CD4-positive, alpha-beta T cell (primary cell): ENCODE measurements at regions not wholly inside any gene's neighbourhood (a gene's known extent, or its start where the extent isn't known, plus 50 kb on each side); places are given as distances from the start of the nearest gene placed in this dataset.

Experiments used
- ATAC-seq: fragments of 200-7000 bp; cut with Tn5 transposase; one replicate; pipeline ENCODE4 v1.10.0; 2022; ENCODE audit warnings: mild to moderate bottlenecking; ENCODE audit not compliant: poor library complexity
- CTCF ChIA-PET: fragments of 350-600 bp; sonication (Branson Sonifier 250); formaldehyde crosslinking; loops from one replicate; lab custom pipeline; 2021; ENCODE audit warnings: antibody characterized with exemption, inconsistent platforms; lab: Charles Lee
- POLR2A ChIA-PET: fragments of 350-600 bp; sonication (Branson Sonifier 250); formaldehyde crosslinking; loops from one replicate; lab custom pipeline; 2021; ENCODE audit warnings: antibody characterized with exemption, inconsistent platforms; lab: Charles Lee
- DNase-seq, 14 experiments: peaks; one replicate each; pipeline ENCODE4 v3.0.0-alpha.2; 2013 to 2020; ENCODE audit warnings: mixed read lengths in 2 of 14
- H3K27ac ChIP-seq, 2 donors: one replicate each; pipeline versions ENCODE4 v1.5.1 to v1.7.0; 2013; ENCODE audit warnings: low read length in 2 of 2, low read depth in 1 of 2, mild to moderate bottlenecking in 1 of 2
- H3K27me3 ChIP-seq, 2 experiments: 1 replicate in 1 of 2; 2 replicates in 1 of 2; pipeline versions ENCODE4 v1.6.1 to v1.7.0; 2013; ENCODE audit warnings: low read length in 2 of 2, control low read depth in 1 of 2, mild to moderate bottlenecking in 1 of 2, moderate library complexity in 1 of 2; ENCODE audit not compliant: insufficient read depth in 2 of 2, control insufficient read depth in 1 of 2
- H3K36me3 ChIP-seq: one replicate; pipeline ENCODE4 v1.6.1; 2013; ENCODE audit warnings: low read length, control low read depth; ENCODE audit not compliant: insufficient read depth
- H3K4me1 ChIP-seq: one replicate; pipeline ENCODE4 v1.6.1; 2013; ENCODE audit warnings: low read length, control low read depth; ENCODE audit not compliant: insufficient read depth
- H3K4me3 ChIP-seq: one replicate; pipeline ENCODE4 v1.5.1; 2013; ENCODE audit warnings: mild to moderate bottlenecking, low read length, moderate library complexity
- H3K9me3 ChIP-seq, 2 experiments: 1 replicate in 1 of 2; 2 replicates in 1 of 2; pipeline versions ENCODE4 v1.6.1 to v1.7.0; 2013; ENCODE audit warnings: low read length in 2 of 2, mild to moderate bottlenecking in 2 of 2, control low read depth in 1 of 2, moderate library complexity in 1 of 2; ENCODE audit not compliant: control insufficient read depth in 1 of 2, insufficient read depth in 1 of 2
- H3K27ac Mint-ChIP-seq: one replicate; pipeline ENCODE4 v1.8.0; 2020; ENCODE audit warnings: mixed read lengths
- H3K27me3 Mint-ChIP-seq: one replicate; pipeline ENCODE4 v1.8.0; 2021; ENCODE audit warnings: mixed read lengths
- H3K36me3 Mint-ChIP-seq: one replicate; pipeline ENCODE4 v1.8.0; 2021; ENCODE audit warnings: low read depth, mixed read lengths
- H3K4me1 Mint-ChIP-seq: one replicate; pipeline ENCODE4 v1.8.0; 2021; ENCODE audit warnings: low read depth, mixed read lengths
- H3K4me3 Mint-ChIP-seq: one replicate; pipeline ENCODE4 v1.8.0; 2020; ENCODE audit warnings: mild to moderate bottlenecking, mixed read lengths
- H3K9me3 Mint-ChIP-seq: one replicate; pipeline ENCODE4 v1.8.0; 2020; ENCODE audit warnings: mixed read lengths
- CTCF ChIP-seq: fragments of 200-600 bp; IDR thresholded peaks from one replicate; pipeline ENCODE4 v1.8.0; 2022; ENCODE audit warnings: antibody characterized with exemption, mild to moderate bottlenecking
- intact Hi-C, 2 experiments: fragments of 100-400 bp; cut with DNase I in 1 of 2; cut with micrococcal nuclease in 1 of 2; formaldehyde crosslinking; loops; one replicate each; pipeline versions ENCODE4 v1.15.1 to v1.9.0; 2023 to 2025; cut with DNase I, micrococcal nuclease

- POLR2A ChIA-PET = no interaction called here
- DNase-seq (no peak), ATAC-seq (no peak)
- no peaks in the 10 kb centered on the region for H3K4me1 Mint-ChIP-seq
- no peaks in the 10 kb centered on the region for H3K9me3 Mint-ChIP-seq
- no peaks in the 10 kb centered on the region for H3K36me3 Mint-ChIP-seq
- CTCF ChIA-PET = no interaction called here
- intact Hi-C loops = no loop called here
- H3K4me3 Mint-ChIP-seq = no peak overlapping the region
- Histone ChIP-seq H3K4me3 (no peak overlapping the region), H3K27ac (no peak overlapping the region), H3K4me1 (no peaks in the 10 kb centered on the region), H3K27me3 (no peaks in the 10 kb centered on the region), H3K36me3 (no peaks in the 10 kb centered on the region), H3K9me3 (no peaks in the 10 kb centered on the region)
- no peaks in the 10 kb centered on the region for H3K27me3 Mint-ChIP-seq
- no peak for TF ChIP-seq CTCF
- no peak overlapping the region for H3K27ac Mint-ChIP-seq
These were observed 439.2 kb downstream of the BTG1 start for GRCh38 chr12:91706466-91706865.

GRCh38 chr12:91704446-91704845, 441.2 kb downstream of the BTG1 start:
- H3K4me1 ChIP-seq = no peaks in the 10 kb centered on the region
- H3K36me3 ChIP-seq = no peaks in the 10 kb centered on the region
- Mint-ChIP-seq H3K27ac (no peak overlapping the region), H3K4me3 (no peak overlapping the region), H3K4me1 (no peaks in the 10 kb centered on the region), H3K9me3 (no peaks in the 10 kb centered on the region), H3K27me3 (no peaks in the 10 kb centered on the region), H3K36me3 (no peaks in the 10 kb centered on the region)
- intact Hi-C loops = no loop called here
- no peak overlapping the region for H3K4me3 ChIP-seq
- no peaks in the 10 kb centered on the region for H3K9me3 ChIP-seq
- no peak overlapping the region for H3K27ac ChIP-seq
- POLR2A ChIA-PET = no interaction called here
- DNase-seq (no peak), ATAC-seq (no peak)
- CTCF ChIA-PET = no interaction called here
- no peaks in the 10 kb centered on the region for H3K27me3 ChIP-seq
- TF ChIP-seq CTCF = no peak

- no peaks in the 10 kb centered on the region for H3K27me3 Mint-ChIP-seq
- H3K9me3 Mint-ChIP-seq = peaks cover 6% of the 10 kb centered on the region
- POLR2A ChIA-PET = no interaction called here
These were observed 442.0 kb downstream of the BTG1 start for GRCh38 chr12:91703491-91704283.

More at GRCh38 chr12:91703491-91704283, 442.0 kb downstream of the BTG1 start:
- Mint-ChIP-seq H3K4me1 (no peaks in the 10 kb centered on the region), H3K36me3 (no peaks in the 10 kb centered on the region), H3K4me3 (no peak overlapping the region), H3K27ac (no peak overlapping the region)
- H3K4me1 ChIP-seq = no peaks in the 10 kb centered on the region
- no peak for DNase-seq
- H3K9me3 ChIP-seq = no peaks in the 10 kb centered on the region
- no peak for ATAC-seq
- no peak for TF ChIP-seq CTCF
- no peak overlapping the region for H3K27ac ChIP-seq
- H3K36me3 ChIP-seq = no peaks in the 10 kb centered on the region
- H3K4me3 ChIP-seq = no peak overlapping the region
- CTCF ChIA-PET = no interaction called here
- no peaks in the 10 kb centered on the region for H3K27me3 ChIP-seq
- intact Hi-C loops = no loop called here
